ENCODE measurements at regions not wholly inside any gene's neighbourhood (a gene's known extent, or its start where the extent isn't known, plus 50 kb on each side); places are given as distances from the start of the nearest gene placed in this dataset.

DNA sequence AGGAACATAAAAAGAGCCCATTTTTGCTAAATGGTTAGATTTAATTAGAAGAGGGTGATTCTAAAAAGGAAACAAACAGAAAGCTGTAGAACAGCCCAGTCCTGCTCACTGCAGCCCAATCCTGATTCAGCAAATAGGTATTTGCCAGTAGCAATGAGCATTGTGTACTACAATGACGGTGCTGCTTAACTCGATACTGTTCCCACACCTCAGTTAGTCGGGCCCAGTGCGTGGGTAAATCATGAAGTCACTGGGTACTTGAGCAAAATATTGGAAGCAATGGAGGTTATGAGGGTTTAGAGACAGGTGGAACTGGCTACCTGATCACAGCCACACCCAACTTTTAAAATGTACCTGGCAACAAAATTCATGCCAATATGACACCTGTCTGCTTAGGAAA, 101.5 kb upstream of the ADGRL2 start:
- peak; percentile 1 for DNase-seq (ENCODE audit: low spot score)

DNA sequence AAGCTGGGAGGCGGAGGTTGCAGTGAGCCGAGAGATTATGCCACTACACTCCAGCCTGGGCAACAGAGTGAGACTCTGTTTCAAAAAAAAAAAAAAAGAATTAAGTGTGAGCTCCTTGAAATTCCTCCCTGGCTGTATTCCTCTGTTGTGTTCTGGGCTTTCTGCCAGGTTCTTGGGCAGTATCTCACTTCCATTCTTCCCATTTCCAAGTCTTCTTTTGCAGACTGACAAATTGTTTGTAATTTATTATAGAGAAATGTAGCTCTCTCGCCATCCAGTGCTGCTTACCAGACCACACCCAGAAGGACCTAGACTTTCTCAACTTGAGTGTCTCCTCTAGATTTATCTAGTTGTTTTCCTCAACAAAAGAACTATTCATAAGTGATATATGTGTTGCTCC, 105.0 kb upstream of the ADGRL2 start:
- DNase-seq (ENCODE audit: low spot score): no peak

DNA sequence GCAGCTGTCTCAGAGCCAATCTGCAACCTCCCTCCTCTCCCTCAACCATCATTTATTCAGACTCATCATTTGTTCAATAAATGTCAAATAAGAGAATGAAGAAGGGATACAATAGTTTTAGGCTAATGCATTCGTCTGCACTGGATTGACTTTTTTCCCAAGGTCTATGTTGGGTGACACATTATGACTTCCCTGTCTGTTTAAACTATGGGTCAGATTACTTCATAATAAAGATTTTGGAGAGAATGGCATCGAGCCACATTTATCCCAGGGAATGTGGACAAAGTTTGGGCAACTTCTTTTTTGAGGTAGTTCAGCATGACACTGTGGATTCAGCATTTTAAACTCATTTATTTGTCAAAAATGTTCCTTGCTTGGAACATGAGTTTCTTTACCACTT, 107.4 kb upstream of the ADGRL2 start:
- no peak for DNase-seq (ENCODE audit: low spot score)

DNA sequence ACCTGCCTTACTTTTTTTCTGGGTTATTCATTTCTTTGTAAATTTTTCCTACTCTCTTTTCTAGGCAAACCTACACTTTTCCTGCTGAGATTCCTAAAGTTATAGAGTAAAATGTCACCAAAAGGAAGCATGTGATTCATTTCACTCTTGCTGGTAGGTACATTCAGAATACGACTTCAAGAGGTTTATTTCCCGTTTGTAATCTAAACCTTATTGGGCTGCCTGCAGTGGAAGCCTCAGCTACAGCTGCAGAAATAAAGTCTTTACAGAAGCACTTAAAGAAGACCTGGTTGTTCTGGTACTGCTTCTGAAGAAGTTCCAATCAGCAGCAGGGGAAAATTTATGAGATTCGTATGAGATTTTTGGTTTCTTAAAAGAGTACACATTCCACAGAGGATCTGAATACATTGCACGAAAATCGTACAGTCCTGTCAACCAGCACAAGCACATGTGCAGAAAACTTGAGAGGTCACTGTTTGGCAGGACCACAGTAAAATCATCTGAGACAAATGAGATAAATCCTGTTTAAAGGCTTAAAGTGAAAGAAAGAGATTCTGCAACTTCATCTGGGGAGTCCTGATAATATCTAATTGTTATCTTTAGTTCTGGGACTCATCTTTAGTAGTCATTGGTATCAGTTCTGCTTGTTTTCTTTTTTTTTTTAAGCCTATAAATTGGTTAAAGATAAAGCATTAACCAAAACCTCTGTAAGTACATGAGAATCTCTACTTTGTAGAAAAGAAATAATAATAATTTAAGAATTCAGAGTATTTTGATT, 109.9 kb upstream of the ADGRL2 start:
- no peak for DNase-seq (ENCODE audit: low spot score)

DNA sequence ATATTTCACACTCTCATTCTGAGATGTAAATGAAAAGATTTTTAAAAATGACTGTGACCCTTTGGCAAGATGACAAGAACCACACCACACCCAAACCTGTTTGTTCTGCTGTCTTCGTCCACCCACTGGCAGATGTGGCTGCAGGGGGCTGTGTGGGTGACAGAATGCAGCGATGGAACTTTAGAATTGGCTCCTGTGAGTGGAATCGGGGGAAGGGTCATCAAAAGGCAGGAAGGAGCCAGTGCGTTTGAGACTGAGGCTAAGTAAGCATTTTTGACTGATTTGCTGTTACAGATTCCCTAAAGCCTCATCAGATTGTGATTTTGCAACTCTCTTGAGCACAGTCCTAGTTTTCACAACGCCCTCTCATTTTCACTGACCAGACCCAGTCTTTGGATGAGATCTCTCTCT, 111.2 kb upstream of the ADGRL2 start:
- DNase-seq (ENCODE audit: low spot score): no peak

DNA sequence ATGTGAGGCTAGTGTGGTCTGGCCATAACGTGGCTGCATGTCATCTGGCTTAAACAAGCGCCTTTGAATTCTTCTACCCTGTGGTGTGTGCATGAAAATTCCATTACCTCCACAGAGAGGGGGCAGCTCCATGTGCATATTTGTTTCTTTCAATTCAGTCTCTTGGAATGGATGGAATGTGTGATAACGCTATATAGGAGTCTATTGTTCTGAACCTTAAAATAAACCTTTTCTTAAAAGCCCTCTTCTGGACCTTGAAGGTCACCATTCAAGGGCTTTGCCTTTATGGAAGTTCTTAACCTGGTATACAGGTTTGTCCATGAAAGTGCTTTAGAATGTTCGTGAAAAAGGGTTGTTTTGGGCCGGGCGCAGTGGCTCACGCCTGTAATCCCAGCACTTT, 118.2 kb upstream of the ADGRL2 start:
- DNase-seq (ENCODE audit: low spot score): no peak

DNA sequence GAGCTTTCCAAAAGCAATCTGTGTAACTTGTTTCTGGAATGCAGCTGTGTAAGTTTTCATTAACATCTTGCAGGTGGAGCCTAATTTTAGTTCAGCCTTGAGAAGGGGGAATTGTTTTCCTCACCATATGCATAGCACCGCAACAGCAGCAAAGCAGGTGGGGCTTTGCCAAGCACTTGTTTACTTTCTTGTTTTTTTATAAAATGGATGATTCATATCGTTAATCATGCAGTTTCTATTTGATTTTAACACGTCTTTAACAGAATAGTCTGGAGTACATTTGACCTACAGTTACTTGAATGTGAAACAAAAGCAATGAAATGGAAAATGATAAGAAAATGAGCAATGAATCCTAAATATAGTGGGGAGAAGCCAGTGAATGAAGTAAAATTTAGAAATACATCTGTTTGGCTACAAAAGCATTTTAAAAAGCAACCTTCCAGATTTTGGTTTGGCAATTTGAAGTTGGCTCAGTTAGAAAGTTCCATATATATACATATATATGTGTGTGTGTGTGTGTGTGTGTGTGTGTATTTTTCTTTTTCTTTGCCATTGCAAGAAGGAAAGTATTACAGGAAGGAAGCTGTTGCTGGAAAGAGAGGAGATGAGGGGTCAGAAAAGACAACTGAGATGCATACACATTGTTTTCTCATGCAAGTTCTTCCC, 119.0 kb upstream of the ADGRL2 start:
- no peak for DNase-seq (ENCODE audit: low spot score)

DNA sequence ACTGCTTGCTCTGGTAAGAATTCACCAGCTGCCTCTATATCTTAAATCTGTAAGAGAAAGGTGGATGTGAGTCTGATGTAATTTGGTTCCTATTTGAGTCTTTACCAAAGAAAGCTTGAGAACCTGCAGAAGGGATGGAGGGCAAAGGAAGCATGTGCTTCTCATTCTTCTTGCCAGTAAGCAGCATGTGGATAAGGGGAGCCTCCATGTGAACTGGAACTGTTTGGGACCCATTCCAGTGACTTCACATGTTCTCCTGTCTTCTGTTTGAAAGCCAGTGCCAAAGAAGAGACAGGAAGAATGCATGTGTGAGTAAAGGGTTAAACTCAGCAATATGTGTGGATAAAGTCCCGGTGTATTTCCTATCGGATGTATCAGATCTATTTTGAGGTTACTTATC, 119.6 kb upstream of the ADGRL2 start:
- no peak for DNase-seq (ENCODE audit: low spot score)

DNA sequence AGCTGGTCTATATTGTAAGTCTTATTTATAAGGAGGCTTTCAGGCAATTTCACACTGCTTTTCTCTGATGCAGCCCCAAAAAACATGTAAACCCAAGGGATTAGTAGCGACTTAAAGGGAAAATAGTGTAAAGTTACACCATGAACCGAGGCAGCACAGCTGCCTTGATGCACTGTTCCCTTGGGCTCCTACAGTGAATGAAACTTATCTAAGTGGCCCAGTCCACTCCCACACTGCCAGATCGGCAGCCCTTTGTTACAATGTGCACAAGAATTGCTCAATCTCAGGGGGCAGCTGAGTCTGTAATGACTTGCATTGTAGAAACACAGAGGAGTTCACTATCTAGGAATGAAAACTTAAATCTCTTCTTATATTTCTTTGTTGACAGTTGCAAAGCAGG, 120.8 kb upstream of the ADGRL2 start:
- DNase-seq (ENCODE audit: low spot score): no peak

DNA sequence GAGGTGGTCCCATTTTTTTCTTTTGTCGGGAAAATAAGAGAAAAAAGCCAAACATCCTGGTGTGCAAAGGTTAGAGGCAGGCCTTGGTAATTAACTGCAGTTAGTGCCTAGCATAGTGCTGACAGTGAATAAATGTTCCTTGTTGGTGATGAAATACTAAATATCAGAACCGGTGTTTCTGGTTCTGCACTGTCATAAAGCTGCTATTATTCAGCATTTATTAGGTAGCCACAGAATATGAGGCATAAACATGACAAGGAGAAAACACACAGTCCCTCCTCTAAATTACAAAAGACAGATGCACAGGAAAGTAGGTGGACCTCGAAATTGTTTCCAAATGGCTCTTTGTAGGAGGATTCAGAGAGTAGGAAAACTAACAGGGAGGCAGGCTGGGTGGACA, 122.0 kb upstream of the ADGRL2 start:
- DNase-seq (ENCODE audit: low spot score): no peak

DNA sequence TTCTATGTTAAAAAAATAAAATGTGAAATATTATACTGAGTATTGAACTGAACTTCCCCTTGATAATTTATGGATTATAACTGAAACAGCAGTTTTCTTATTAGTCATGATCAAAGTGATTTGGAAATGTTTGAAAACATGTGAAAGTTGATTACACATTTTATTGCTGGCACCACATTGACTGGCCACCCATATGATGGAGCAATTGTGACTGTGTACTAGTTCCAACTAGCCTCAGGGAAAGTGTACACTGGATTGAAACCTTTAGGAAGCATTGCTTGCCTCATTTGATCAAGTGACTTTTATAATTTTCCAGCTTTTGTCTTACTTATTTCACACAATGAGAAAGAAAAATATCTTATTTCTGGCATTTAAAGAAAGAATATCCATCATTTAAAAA, 128.0 kb upstream of the ADGRL2 start:
- no peak for DNase-seq (ENCODE audit: low spot score)

DNA sequence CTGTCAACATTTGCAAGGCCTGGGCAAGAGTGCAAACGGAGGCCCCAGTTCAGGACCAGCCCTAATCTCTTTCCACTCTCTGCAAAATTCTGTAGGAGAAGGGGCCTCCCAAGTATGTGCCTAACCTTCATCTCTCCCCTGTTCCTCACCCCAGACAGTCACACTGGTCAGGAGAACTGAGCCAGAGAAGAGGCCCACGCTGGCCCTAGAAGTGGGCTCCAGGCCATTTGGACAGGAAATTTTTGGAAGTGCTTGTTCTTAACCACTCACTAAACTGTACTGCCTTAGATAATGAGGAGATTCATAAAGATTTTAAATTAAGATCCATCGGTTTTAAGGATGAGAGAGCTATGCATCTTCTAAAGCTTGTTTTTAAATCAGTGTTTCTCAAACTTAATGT, 129.7 kb upstream of the ADGRL2 start:
- no peak for DNase-seq (ENCODE audit: low spot score)

DNA sequence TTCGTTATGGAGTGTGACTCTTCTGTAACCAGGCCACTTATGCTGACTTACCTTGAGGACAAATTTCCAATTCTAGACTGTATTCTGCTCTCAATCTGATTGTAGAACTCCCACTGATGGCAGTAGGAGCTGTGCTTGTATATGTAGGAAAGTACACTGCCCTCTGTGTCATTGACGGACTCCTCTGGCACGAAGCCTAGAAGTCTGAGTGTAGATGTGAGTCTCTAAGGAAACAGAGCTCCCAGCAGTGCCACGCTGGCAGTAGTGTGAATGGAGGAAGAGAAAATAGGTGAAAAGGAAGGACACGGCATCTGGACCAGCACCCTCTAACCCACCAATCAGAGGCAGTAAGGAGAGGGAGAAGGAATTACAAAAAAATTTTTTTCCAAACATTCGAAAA, 130.4 kb upstream of the ADGRL2 start:
- DNase-seq (ENCODE audit: low spot score): peak; percentile 28

DNA sequence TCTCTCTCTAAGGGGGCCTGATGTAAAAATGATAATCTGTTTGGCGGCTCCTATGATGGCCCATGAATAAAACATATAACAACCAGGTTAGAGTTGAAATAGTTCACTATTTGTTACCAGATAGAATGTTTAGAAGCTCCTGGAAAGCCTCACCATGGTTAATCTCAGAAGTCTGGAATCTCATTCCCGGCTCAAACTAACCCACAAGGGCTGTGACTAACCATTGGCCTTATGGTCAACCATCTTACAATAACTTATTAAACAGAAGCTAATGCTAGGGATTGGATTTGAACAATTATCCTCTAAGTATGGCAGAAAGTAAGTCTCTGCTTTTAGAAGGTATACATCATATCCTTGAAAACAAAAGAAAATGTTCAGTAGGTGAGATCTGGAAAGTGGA, 134.1 kb upstream of the ADGRL2 start:
- no peak for DNase-seq (ENCODE audit: low spot score)

DNA sequence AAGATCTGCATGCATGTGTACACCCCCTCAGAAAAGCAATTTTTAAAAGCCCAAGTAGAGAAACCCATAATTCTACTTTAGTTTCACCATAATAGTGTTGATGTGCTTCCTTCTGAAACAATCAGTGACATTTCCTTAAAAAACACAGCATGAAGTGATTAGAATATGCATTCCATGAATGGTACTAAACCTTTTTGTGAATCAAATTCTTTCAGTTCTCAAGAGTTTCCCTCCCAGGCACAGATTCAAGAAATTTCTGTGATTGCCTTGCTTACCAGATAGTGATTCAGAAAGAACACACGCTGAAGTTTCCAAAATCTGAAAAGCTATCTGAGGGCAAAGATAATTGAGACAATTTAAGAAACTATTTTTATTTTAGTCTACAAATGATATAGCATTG, 136.4 kb upstream of the ADGRL2 start:
- no peak for DNase-seq (ENCODE audit: low spot score)

DNA sequence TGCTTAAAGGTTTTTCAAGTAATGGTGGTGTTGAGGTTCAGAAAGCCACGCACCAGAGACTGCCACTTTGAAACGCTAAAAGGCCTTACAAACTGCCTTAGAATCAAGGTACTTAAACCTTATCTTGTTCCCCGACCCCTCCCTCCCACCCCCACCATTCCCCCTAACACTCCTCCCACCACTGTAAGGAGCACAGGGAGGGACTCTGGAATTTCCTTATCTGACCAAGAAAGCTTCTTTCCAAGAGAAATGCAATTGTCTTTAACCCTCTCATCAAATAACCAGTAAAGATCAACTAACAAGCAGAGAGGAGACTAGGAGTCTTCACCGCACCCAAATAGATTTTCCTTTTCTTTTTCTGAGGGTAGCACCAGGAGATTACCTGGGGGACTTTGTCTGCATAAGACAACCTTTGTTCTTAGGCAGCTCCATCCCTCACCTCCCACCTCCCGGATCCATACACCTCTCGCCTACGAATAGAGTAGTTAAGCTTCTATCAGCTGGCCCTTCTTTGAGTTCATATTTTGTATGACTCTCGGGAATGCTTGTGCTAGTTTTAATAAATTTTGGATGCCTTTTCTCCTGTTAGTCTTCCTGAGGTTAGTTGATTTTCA, 137.7 kb upstream of the ADGRL2 start:
- no peak for DNase-seq (ENCODE audit: low spot score)

DNA sequence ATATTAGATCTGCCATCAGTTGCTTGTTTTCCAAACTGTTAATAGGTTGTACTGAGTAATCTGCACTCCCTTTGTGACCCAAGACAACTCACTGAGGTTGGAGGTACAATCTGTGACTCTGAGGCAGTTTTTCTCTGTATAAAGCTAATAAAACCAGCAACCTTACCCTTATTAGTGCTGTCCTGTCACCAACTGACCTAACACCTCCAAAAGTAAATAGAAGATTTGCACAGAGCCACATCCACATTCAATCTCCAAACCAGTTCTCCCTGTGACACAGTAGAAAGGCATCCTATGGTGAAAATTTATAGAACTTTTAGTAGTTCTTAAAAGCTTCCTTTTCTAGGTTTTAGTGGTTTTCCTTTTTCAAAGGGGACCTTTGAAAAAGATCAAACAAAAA, 140.4 kb upstream of the ADGRL2 start:
- DNase-seq (ENCODE audit: low spot score): no peak

DNA sequence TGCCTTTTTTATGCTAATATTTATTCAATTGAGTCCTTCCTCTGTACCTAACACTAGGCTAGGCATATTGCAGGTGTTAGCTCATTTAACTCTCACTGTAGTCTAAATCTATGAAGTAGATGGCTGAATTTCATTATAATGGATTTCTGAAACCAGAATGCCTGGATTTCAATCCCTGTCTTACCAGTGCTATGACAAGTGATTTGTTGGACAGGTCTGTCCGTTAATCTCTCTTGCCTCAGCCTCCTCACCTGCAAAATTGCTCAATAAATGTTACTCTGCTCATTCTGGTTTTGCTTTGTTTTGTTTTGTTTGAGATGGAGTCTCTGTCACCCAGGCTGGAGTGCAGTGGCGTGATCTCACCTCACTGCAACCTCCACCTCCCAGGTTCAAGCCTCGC, 146.1 kb upstream of the ADGRL2 start:
- DNase-seq (ENCODE audit: low spot score): no peak

DNA sequence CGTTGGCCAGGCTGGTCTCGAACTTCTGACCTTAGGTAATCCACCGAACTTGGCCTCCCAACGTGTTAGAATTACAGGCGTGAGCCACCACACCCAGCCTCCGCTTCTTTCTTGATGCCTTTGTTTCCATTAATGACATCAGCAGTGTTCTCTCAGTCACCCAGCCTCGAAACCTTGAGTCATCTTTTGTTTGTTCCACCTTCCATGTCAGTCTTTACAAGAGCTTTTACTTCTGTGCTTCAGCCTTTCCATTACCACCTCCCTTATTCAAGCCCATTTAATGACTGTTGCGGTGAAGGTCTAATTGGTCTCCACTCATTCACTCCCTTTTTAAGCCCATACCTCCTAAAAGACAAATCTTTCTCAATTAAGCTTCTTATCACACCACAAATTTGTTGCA, 146.6 kb upstream of the ADGRL2 start:
- no peak for DNase-seq (ENCODE audit: low spot score)

DNA sequence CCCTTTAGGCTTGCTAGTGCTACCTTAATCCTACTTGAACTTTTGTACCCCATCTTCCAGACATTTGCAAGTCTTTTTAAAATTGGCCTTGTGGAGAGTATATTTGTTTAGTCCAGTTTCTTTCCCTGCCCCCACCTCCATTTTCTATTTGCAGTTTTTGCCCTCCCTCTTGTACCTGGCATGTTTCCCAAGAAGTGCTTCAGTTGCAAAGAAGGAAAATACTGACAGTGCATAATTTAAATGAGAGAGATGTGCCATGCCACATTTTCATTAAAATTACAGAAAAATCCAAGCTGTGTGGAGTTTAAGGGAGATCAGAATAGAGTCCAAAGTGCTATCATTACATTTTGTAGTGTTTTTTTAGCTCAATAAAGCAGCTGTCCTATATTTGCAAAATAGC, 150.0 kb upstream of the ADGRL2 start:
- DNase-seq (ENCODE audit: low spot score): no peak

DNA sequence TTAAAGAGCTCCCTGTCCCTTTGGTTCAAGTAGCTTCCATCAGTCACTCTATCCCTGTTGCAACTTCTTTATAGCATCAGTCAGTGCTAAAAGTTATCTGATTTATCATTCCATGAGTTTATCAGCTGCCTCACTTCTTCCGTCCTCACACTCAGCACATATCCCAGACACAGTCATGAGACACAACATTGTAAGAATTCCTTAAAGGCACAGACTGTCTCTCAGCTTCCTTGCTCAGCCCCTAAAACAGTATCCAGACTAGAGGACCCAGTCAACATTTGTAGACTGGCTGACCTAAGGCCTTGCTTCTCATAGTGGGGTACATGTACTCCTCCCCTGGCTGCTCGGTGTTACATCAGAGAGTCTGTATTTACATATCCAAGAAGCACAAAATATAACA, 164.9 kb upstream of the ADGRL2 start:
- DNase-seq (ENCODE audit: low spot score): no peak

DNA sequence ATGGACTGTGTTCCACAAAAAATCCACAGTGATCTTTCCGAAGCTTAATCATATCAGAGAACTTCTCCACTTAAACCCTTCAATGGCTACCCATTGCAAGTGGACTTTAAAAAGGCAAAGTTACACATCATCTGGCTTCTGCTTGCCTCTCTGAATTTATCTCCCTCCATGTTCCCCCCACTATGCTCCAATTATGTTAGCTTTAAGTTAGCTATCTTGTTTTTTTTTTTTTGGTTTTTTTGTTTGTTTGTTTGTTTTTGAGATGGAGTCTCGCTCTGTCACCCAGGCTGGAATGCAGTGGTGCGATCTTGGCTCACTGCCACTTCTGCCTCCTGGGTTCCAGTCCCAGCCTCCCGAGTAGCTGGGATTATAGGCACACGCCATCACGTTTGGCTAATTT, 166.4 kb upstream of the ADGRL2 start:
- DNase-seq (ENCODE audit: low spot score): no peak

DNA sequence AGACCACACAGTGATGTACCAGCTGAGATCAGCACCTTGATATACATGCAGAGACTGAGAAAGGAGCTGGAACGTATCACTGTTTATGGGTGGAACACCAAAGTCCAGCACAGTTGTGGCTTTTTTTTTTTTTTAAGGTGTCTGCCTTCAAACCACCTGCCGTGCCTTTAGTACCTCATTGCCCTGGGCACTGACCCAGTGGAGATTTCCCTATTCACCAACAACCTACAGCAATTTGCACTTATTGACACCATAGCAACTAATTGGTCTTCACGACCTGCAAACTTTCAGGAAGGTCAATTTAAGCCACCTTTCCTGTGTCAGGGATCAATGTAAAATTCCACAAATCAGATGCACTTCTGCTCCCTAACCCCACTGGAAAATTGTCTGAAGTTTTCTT, 181.6 kb upstream of the ADGRL2 start:
- DNase-seq (ENCODE audit: low spot score): no peak

DNA sequence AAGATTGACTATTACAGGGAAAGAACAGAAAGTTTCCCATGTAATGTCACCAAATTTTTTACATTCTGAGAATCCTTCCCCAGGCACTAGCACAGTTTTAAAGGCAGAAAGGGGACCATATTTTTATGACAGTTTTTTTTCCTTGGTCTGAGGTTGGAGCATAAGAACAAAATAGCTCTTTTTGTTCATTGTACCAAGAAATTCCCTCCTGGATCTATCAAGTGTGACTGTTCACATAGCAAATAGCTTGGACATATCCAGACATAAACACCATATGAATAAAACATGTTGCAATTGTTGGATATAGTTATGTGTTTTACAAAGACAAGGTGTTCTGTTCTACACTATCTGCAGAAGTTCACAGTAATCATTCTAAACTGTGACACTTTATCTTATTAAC, 182.4 kb upstream of the ADGRL2 start:
- DNase-seq (ENCODE audit: low spot score): no peak
